Left ventricle myocardium inferior (tissue), 1 donor: ENCODE measurements at regions not wholly inside any gene's neighbourhood (a gene's known extent, or its start where the extent isn't known, plus 50 kb on each side); places are given as distances from the start of the nearest gene placed in this dataset.

Experiments
- DNase-seq: peaks from one replicate; pipeline ENCODE4 v3.0.0-alpha.2; 2020
- H3K27ac ChIP-seq: fragments of 200-600 bp; replicated peaks from 2 replicates; pipeline ENCODE4 v1.8.0; 2021
- H3K27me3 ChIP-seq: fragments of 200-600 bp; 2 replicates; pipeline ENCODE4 v1.8.0; 2021; ENCODE audit warnings: low read depth
- H3K36me3 ChIP-seq: fragments of 200-600 bp; 2 replicates; pipeline ENCODE4 v1.8.0; 2021
- H3K4me1 ChIP-seq: fragments of 200-600 bp; 2 replicates; pipeline ENCODE4 v1.8.0; 2021
- H3K4me3 ChIP-seq: fragments of 200-600 bp; 2 replicates; pipeline ENCODE4 v1.8.0; 2021; ENCODE audit warnings: mild to moderate bottlenecking, moderate library complexity
- H3K9me3 ChIP-seq: fragments of 200-600 bp; replicated peaks from 2 replicates; pipeline ENCODE4 v1.8.0; 2021
- intact Hi-C: fragments of 100-400 bp; cut with micrococcal nuclease; formaldehyde crosslinking; loops from one replicate; pipeline ENCODE4 v1.11.0; 2022
- TF ChIP-seq, protein P1 (sequence below): fragments of 200-600 bp; IDR thresholded peaks from 2 replicates; pipeline ENCODE4 v1.8.0; 2021; ENCODE audit warnings: antibody characterized with exemption, mild to moderate bottlenecking, borderline replicate concordance
- donor health status: DM: no; HTN: yes; CAD: no; lungs with severe emphysema.

DNA sequence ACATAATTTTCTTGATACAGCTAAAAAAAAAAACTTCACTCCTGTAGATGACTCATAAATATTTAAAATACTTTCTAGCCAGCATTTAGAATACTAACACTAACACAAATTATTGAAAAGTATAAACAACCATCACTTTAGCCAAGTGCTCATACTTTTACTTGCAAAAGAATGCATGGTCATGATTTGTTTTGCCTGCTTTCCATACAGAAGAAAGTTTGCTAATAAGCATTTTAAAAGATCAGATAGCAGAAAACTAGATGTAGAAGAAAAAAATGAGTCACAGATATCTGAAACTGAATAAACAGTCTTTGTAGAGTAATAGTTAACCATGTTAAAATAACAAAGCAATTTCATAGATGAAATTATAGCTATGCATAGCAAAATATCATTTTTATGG, 2280.4 kb upstream of the PCDH20 start:
- Histone ChIP-seq H3K9me3 (peaks cover 25% of the 10 kb centered on the region), H3K27ac (no peak overlapping the region), H3K36me3 (no peaks in the 10 kb centered on the region), H3K4me1 (no peaks in the 10 kb centered on the region), H3K27me3 (no peaks in the 10 kb centered on the region), H3K4me3 (no peak overlapping the region)
- DNase-seq = no peak
- intact Hi-C loops = no loop called here
- TF ChIP-seq, protein P1, sequence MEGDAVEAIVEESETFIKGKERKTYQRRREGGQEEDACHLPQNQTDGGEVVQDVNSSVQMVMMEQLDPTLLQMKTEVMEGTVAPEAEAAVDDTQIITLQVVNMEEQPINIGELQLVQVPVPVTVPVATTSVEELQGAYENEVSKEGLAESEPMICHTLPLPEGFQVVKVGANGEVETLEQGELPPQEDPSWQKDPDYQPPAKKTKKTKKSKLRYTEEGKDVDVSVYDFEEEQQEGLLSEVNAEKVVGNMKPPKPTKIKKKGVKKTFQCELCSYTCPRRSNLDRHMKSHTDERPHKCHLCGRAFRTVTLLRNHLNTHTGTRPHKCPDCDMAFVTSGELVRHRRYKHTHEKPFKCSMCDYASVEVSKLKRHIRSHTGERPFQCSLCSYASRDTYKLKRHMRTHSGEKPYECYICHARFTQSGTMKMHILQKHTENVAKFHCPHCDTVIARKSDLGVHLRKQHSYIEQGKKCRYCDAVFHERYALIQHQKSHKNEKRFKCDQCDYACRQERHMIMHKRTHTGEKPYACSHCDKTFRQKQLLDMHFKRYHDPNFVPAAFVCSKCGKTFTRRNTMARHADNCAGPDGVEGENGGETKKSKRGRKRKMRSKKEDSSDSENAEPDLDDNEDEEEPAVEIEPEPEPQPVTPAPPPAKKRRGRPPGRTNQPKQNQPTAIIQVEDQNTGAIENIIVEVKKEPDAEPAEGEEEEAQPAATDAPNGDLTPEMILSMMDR = no peak

DNA sequence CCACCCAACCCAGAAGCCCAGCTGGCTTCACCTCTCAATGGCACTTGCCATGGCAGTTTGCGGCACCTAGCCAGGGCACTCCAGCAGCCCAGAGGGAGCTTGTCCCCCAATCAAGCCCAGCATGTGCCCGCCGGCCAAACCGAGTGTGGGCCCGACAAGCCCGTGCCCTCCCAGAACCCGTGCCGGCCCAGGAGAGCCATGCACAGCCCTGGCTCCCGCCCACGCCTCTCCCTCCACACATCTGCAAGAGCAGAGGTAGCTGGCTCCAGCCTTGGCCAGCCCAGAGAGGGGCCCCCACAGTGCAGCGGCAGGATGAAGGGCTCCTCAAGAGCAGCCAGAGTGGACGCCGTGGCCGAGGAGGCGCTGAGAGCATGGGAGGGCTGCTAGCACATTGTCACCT, 2278.0 kb upstream of the PCDH20 start:
- H3K36me3 ChIP-seq = no peaks in the 10 kb centered on the region
- no peaks in the 10 kb centered on the region for H3K4me1 ChIP-seq
- no peak overlapping the region for H3K27ac ChIP-seq
- H3K27me3 ChIP-seq = no peaks in the 10 kb centered on the region
- no peak overlapping the region for H3K4me3 ChIP-seq
- intact Hi-C loops = no loop called here
- TF ChIP-seq, protein P1 = no peak
- no peak for DNase-seq
- H3K9me3 ChIP-seq = peaks cover 31% of the 10 kb centered on the region

DNA sequence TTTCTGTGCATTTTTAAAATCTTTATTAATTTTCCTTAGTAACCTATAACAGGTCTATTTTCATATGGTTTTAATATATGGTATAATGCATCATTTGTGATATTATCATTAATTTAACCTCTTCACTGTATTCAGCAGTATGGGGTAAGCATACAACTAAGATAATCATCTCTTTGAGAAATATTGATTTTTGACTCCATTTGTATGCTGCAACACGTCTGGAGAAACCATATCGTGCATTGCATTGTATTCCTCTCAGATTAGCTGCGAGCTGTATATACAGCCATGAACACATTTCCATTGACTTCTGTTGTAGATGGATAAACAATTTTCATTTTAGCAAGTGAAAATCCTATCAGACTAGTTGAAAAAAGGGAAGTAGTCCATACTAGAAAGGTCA, 2275.8 kb upstream of the PCDH20 start:
- H3K4me3 ChIP-seq = no peak overlapping the region
- no peaks in the 10 kb centered on the region for H3K4me1 ChIP-seq
- H3K9me3 ChIP-seq = peaks cover 31% of the 10 kb centered on the region
- H3K36me3 ChIP-seq = no peaks in the 10 kb centered on the region
- no peaks in the 10 kb centered on the region for H3K27me3 ChIP-seq
- H3K27ac ChIP-seq = no peak overlapping the region
- intact Hi-C loops = no loop called here
- TF ChIP-seq, protein P1 = no peak
- DNase-seq = no peak

DNA sequence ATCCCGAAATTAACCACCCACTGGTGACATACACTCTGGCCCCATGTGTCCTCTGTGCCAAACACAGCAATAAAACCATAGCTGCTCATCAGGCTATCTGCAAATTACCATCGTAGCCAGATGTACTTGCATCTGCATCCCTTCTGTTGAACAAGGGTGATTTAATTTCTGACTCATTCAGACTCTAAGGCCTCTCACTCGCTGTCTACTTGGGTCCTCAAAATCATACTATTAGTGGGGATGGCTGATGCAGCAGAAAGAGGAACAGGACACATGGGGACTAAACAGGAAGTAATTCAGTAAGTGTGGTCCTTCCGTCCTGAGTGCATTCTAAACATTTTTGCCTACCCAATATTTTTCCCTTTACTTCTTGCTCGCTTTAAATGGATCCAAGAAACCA, 2275.0 kb upstream of the PCDH20 start:
- H3K27me3 ChIP-seq = no peaks in the 10 kb centered on the region
- intact Hi-C loops = no loop called here
- peaks cover 31% of the 10 kb centered on the region for H3K9me3 ChIP-seq
- DNase-seq = no peak
- no peak overlapping the region for H3K27ac ChIP-seq
- TF ChIP-seq, protein P1 = no peak
- H3K4me3 ChIP-seq = no peak overlapping the region
- H3K36me3 ChIP-seq = no peaks in the 10 kb centered on the region
- H3K4me1 ChIP-seq = no peaks in the 10 kb centered on the region

DNA sequence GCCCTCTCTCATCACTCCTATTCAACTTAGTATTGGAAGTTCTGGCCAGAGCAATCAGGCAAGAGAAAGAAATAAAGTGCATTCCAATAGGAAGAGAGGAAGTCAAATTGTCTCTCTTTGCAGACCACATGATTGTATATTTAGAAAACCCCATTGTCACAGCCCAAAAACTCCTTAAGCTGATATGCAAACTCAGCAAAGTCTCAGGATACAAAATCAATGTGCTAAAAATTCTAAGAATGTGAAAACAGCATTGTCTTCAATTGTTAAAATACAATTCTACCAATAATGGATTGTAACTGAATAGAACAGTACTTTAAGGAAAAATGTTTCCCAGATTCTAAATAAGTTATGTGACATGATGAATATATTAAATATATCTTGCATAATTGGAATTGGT, 2269.2 kb upstream of the PCDH20 start:
- intact Hi-C loops = no loop called here
- H3K27ac ChIP-seq = no peak overlapping the region
- no peaks in the 10 kb centered on the region for H3K4me1 ChIP-seq
- no peak overlapping the region for H3K4me3 ChIP-seq
- TF ChIP-seq, protein P1 = no peak
- H3K27me3 ChIP-seq = no peaks in the 10 kb centered on the region
- no peak for DNase-seq
- peaks cover 38% of the 10 kb centered on the region for H3K9me3 ChIP-seq
- H3K36me3 ChIP-seq = no peaks in the 10 kb centered on the region

DNA sequence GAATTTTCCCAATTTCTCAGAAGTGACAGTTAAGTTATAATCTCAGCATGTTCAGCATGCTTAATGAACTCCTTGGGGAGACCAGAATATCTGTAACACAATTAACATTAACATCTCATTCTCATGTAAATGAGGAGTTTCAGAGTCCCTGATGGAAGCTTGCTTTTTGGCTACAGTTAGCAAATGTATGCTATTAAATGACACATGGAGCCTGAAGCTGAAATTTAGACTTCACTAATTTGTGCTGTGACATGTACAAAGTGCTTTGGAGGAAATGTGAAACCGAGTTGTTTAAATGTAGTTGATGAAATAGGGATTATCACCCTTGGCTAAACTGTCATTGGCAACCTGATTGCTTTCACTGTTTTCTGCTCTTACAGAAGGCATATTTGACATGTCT, 2265.1 kb upstream of the PCDH20 start:
- H3K36me3 ChIP-seq = no peaks in the 10 kb centered on the region
- H3K4me1 ChIP-seq = no peaks in the 10 kb centered on the region
- no peaks in the 10 kb centered on the region for H3K27me3 ChIP-seq
- no peak overlapping the region for H3K4me3 ChIP-seq
- intact Hi-C loops = no loop called here
- TF ChIP-seq, protein P1 = no peak
- no peak overlapping the region for H3K27ac ChIP-seq
- H3K9me3 ChIP-seq = peaks cover 32% of the 10 kb centered on the region
- DNase-seq = no peak
